ENCODE measurements at regions not wholly inside any gene's neighbourhood (a gene's known extent, or its start where the extent isn't known, plus 50 kb on each side); places are given as distances from the start of the nearest gene placed in this dataset.

DNA sequence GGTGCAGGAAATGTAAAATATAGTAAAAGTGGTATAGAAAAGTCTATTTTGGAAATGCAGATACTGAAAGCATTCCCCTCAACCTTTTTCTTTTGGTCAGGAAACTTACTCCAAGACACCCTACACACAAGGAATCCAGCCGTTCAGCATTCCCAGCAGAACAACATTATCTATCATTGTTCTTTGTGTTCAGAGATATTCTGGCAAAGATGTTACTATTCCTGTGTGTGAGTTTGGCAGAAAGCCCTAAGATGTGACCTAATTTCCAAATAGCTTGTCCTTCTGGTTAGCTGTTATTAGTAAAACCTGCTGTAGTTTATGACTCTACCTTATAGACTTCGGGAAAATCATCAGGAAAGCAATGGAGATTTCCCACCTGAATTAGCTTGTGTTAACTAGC lies 78.1 kb upstream of the PELI1 start:
- TF ChIP-seq SIN3A (conservative IDR thresholded peaks at IDR 0.05 in 1 of 2, IDR thresholded peaks at IDR 0.05 in 1 of 2; ENCODE audit: low read depth in 1 of 2, low read length in 2 of 2) = no peak
- TF ChIP-seq MAFK (IDR thresholded peaks at IDR 0.05; ENCODE audit: low read depth, low read length) = no peak
- no peak for TF ChIP-seq RBBP5 (IDR thresholded peaks at IDR 0.05; ENCODE audit: borderline replicate concordance, low read depth, low read length)
- TF ChIP-seq, protein P1, sequence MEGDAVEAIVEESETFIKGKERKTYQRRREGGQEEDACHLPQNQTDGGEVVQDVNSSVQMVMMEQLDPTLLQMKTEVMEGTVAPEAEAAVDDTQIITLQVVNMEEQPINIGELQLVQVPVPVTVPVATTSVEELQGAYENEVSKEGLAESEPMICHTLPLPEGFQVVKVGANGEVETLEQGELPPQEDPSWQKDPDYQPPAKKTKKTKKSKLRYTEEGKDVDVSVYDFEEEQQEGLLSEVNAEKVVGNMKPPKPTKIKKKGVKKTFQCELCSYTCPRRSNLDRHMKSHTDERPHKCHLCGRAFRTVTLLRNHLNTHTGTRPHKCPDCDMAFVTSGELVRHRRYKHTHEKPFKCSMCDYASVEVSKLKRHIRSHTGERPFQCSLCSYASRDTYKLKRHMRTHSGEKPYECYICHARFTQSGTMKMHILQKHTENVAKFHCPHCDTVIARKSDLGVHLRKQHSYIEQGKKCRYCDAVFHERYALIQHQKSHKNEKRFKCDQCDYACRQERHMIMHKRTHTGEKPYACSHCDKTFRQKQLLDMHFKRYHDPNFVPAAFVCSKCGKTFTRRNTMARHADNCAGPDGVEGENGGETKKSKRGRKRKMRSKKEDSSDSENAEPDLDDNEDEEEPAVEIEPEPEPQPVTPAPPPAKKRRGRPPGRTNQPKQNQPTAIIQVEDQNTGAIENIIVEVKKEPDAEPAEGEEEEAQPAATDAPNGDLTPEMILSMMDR (IDR thresholded peaks at IDR 0.05; ENCODE audit: control extremely low read depth in 1 of 3, insufficient read depth in 1 of 3, low read depth in 1 of 3, low read length in 3 of 3) = no peak
- TF ChIP-seq TCF12 (IDR thresholded peaks at IDR 0.05; ENCODE audit: low read depth, low read length) = no peak
- TF ChIP-seq YY1 (IDR thresholded peaks at IDR 0.05; ENCODE audit: low read depth, low read length) = no peak
- no peak for TF ChIP-seq EZH2 (IDR thresholded peaks at IDR 0.05; ENCODE audit: low read depth, low read length, severe bottlenecking)
- TF ChIP-seq POLR2A (IDR thresholded peaks at IDR 0.05; ENCODE audit: control extremely low read depth in 1 of 2, low read depth in 2 of 2, low read length in 2 of 2) = no peak

Data from H1 (cell line).